Activated CD4-positive, alpha-beta T cell treated with anti-CD3 and anti-CD28 coated beads, Interleukin-2, amount 50 U/mL, for 4 hours (primary cell): ENCODE measurements at regions not wholly inside any gene's neighbourhood (a gene's known extent, or its start where the extent isn't known, plus 50 kb on each side); places are given as distances from the start of the nearest gene placed in this dataset.
"Not testable (repeated sequence)": the region's sequence is repeated elsewhere in the genome, so short reads cannot be mapped to it uniquely, and the experiment has no call there.

ENCODE experiments used
- DNase-seq, 2 experiments: peaks; one replicate each; pipeline ENCODE4 v3.0.0-alpha.2; 2020

DNA sequence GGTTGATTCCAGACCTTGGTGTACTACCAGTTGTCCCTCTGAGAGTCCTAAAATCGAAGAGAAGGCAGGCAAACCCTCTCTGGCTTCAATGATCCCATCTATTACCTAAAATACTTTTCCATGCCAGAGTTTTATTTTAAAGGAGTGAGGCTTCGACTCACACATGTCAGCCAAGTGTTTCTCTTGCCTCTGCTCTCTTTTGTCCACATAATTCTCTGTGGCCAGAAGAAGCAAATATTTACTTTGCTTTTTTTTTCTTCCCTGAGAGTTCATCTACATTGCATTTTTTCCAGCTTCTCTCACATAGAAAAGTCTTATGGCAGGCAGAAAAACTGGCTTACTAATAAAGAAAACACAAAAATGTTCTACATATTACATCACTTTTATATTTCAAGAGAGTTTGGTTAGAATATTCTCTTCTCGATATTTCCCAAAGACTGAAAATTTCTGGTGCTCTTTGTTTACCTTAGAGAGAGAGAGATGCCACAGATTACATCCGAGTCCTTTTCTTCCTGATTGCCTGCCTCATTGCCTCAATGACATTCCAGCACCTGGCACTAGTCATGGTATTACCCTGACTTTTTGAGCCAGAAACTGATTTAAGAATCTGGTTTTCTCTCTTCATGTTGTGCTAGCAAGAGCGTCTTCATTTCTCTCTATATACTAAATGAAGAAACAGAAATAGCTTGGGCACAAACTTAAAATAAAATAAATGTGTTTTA is 170.3 kb upstream of the FAM174A start:
- not testable (repeated sequence) for DNase-seq

DNA sequence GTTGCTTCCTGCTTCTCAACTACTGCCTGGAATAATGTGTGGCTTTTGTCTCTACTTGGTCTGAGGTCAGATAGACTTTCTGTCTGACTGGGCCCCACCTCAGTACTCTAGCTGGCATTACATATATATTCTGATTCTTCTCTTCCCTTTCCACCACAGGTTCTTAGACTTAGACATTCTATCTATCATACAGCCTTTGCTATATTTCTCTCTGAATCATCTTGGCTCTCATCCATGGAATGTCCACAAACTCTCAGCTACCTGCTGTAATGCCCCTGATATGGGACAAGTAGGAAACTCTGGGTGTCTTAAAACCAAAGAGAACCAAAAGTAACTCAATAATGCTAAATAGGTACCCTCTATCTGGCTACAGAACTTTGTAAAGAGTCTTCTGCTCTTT is 170.8 kb upstream of the FAM174A start:
- DNase-seq = not testable (repeated sequence)

DNA sequence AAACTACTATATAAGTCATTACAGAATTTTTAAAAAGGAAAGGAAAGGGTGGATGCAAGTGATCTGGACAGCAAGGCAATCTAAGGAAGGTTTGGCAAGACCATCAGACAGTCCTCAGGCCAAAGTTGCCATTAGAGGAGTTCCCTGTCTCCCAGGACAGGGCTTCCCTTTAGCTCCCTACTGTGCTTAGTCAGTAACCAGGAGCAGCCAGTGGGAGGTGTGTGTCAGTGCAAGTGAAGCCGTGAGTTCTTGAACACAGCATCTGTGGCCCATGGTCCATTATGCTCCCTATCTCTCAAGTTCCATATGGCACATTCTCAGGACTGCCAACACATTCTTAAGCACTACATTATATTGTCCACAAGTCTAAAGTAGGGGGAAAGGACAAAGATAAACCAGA is 175.2 kb upstream of the FAM174A start:
- not testable (repeated sequence) for DNase-seq

DNA sequence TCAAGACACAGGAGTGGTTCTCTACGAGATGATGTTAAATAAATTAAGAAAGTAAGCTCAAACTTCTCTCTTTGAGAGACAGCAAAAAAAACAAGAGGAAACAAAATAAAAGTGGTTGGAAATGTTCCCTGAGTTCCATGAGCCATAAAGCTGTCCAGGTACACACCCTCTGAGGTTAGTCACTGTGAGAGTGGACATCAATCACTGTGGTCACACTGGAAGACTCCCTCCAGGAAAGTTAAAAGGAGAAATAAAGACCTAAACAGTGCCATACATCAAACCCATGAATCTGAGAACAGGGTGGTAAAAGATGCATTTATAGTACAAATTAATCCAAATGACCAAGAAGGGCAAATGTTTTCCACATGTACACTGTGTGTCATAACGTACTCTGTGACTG is 188.9 kb upstream of the FAM174A start:
- not testable (repeated sequence) for DNase-seq

DNA sequence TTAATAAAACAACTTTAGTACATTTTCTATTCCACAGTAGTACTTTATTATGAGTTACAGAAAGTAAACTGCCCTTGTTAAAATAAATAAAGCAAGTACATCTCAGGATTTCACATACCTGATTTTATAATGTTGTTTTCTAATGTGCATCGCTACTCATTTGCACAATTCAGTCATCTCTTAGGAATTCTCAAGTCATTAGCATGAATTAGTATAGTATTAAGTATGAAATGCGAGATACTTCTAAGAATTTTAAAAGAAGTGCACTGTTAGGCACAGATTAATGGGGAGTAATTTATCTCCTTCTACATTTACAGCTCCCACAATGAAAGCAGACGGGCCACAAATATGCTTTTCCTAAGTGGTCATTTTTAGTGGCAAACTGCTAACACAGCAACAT is 193.7 kb upstream of the FAM174A start:
- not testable (repeated sequence) for DNase-seq

DNA sequence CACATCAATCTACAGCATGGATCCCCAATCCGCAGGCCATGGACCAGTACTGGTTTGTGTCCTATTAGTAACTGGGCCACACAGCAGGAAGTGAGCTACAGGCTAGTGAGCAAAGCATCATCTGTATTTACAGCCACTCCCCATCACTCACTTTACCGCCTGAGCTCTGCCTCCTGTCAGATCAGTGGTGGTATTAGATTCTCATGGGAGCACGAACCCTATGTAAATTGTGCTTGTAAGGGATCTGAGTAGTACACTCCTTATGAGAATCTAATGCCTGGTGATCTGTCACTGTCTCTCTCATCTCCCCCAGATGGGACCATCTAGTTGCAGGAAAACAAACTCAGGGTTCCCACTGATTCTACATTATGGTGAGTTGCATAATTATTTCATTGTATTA is 212.7 kb upstream of the FAM174A start:
- DNase-seq = no peak

DNA sequence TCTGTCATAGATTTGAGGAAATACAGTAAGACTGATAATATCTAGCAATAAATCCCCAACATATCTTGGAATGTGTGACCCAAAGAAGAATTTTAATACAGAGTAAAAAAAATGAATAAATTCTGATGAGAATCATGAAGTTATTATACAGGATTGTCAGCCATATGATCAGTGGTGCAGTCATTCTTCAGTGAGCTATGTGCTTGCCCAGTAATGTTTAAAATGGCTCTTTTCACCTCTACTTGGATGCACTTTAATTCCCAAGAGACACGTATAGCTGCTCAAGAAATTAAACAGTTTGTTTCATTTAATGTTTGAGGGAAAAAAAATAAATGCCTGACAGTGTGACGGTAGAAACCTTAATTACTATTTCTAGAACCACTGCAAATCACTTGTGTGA is 215.3 kb upstream of the FAM174A start:
- DNase-seq = no peak

DNA sequence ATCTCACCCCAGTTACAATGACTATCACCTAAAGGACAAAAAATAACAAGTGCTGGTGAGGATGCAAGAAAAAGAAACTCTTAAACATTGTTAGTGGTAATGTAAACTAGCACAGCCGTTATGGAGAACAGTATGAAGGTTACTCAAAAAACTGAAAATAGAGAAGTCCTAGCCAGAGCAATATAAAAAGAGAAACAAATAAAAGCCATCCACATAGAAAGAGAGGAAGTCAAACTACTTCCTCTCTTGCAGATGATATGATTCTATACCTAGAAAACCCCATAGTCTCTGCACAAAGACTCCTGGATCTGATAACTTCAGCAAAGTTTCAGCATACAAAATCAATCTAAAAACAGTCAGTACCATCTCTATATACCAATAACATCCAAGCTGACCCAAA is 221.5 kb upstream of the FAM174A start:
- DNase-seq = no peak

DNA sequence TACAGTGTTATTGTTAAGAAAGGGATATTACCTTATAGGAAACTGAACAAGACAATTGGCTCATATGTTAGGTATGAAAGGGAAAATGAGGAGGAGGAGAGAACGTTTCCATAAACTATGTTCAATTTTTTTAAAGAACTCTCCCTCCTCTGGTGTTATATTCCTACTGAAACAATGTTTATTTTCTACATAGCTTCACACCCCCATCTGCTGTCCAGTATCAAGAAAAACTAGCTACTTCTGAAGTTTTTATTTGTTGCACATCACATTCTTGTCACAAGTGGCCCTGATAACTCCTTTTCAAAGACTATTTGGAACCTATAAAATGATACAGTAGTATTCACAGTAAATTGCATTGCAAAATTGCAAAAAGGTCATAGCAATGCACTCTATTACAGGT is 223.4 kb upstream of the FAM174A start:
- no peak for DNase-seq

DNA sequence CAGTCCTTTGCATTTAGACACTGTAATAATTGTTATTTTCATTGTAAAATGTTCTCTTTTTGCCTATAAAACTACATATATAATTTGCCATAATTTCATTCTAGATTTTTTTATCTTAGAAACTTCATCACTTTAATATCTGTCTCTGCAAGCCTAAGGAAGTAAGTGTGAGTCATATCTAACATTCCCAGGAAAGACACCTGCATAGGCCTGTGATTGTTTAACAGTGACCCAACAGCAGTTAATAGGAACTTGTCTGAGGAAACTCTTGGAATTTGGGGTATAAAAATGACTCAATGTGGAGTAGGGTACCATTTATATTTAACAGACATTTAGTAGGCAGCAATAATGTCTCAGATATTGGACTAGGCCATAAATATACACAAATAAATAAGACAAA is 229.2 kb upstream of the FAM174A start:
- DNase-seq = no peak

DNA sequence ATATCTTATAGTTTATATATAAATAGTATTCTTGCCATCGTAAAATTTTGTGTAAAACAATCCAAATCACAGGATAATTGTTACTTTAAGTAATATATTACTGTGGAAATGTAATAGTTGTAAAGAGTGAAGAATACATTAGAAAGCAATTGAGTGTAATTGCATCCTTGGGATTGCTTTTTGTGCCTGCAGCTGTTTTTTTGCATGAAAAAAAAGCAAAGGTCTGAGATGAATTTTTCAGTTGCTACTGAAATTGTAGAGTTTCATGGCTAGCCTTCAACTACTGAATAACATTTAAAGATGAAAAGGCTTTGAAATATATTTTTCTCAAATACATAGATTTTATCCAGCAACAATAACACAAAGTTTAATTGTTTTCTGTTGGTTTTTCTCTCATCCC is 232.0 kb upstream of the FAM174A start:
- DNase-seq = no peak

DNA sequence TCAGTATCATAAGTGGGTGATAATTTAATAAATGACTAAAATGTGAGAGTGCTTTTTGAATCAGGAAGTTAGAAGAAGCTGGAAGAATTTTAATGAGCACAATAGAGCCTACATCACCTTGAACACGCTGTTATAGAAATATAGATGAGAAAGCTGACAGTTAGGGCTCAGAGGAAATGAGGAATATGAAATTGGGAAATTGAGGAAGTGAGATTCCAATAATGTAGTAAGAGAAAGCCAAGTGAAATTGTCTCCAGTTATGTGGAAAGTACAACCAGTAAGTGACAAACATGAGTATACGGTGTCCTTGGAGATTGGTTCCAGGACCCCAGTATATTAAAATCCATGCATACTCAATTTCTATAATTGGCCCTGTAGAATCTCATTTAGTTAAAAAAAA is 235.9 kb upstream of the FAM174A start:
- no peak for DNase-seq

DNA sequence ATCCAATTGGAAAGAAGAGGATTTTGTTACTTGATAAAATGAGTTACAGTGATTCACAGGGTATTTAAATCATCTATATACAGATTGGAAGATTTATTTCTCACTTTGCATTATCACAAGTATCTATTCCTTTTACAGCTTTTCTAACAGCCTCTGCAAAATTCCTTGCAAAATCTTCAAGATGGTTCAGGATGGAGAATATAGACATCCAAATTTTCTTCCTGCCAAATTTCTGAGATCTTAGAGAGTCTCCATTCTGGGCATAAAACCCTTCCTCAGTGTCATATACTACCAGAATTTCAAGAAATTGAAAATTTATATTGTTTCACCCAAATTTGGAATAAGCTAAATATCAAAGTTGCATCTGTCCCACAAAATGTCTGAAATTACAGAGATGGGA is 259.1 kb upstream of the FAM174A start:
- DNase-seq = no peak

DNA sequence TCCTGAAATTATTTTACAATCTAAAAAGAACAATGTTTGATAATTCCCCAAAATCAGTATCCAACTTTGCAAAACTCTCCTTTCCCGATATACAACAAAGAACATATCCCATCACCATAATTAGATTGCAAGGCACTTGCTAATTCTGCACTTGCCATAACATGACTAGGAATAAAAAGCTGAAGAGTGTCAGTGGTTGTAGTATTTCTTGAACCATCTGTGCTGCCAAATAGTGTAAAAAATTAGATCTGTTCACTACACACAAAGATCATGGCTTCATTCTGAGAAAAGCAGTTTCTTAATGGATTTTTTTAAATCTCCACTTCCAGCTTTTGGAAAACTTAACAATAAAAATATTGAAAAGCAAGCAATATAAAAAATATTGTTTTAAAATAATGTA is 259.5 kb upstream of the FAM174A start:
- DNase-seq = no peak

DNA sequence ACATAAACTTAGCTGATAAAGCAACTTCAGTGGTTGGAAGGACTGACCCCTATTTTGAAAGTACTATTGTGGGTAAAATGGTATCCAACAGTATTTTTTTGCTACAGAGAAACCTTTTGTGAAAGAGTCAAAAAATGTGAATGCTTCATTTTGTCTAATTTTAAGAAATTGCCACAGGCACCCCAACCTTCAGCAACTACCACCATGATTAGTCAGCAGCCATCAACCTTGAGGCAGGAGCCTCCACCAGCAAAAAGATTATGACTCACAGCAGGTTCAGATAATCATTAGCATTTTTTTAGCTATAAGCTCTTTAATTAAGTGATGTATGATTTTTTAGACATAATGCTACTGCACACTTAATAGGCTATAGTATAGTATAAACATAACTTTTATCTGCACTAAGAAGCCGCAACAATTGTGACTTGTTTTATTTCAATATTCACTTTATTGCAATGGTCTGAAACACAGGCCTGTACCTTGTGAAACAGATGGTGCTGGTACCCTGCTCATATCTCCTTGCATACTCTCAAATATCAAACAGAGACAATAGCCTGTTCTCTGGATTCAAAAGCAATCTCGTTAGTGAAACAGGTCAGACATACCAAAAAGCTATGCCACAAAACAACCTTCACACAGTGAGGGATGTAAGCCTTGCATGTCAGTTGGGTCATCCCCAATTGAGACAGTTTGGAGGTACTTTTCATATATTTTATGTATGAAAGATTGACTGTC is 261.2 kb upstream of the FAM174A start:
- no peak for DNase-seq

DNA sequence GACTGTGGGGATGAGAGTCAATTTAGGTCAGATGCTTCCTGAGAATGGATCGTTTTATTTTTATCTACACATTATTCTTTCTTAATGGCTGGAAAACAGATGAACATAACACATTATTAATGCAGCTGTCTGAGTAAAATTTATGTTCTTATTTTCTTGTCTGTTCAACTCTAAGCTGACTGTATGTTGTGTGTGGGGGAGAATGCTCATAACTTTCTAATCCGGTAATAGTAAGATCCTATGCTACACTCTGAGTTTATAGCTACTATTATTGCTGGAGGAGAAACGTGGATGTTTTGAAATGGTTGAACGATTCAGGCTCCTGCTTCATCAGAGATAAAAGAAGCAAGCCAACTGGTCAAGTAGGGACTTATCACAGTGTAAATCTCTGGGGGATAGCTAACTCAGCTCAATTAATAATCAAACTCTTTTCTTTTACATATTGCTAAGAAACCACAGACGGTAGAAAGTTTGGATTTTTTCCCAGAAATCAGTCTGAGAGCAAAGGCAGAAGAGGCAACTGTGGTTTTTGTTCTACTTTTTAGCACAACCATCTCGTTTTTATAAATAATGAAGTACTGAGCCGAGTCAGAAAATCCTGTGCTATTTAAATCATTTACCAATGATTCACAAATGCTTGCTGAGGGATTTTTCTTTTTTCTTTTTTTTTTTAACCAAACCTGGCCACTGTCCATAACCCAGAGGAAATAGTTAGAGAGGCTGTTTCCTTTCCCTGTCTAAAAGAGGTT is 265.0 kb upstream of the FAM174A start:
- DNase-seq = no peak

DNA sequence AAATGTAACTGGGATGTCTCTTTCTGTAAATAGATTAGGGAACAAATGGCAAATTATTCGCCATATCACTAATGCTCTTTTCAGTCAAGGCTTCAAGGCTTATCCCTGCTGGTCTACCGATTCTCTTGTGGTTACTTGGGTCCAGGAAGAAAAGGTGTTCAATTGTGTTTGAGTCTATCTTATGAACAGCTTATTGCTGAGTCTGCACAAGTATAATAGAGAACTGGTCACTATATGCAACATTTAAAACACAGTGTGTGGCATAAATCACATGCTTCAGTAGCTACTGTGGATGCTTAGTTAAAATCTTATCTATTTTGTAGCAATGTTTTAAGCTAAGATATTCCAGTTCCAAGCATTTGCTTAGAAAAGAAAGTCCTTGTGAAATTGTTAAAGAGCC is 274.2 kb upstream of the FAM174A start:
- DNase-seq = no peak

DNA sequence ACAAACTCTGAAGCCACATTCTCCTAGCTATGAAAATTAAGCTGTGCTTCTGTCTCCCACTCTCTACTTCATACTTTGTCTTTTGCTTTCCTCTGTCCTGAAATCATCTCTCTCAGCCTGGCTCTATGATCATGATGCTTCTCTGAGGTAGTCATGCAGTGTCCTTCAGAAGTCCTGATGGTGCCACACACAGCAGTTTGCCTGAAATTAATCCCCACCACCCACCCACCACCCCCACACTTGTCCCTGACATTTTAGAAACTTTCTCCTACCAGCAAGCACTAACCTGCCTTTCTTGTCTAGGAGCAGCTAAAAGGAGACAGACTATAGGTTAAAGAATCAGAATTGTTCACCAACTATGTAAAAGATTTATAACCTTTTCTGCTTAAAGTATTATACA is 282.2 kb upstream of the FAM174A start:
- DNase-seq = no peak

DNA sequence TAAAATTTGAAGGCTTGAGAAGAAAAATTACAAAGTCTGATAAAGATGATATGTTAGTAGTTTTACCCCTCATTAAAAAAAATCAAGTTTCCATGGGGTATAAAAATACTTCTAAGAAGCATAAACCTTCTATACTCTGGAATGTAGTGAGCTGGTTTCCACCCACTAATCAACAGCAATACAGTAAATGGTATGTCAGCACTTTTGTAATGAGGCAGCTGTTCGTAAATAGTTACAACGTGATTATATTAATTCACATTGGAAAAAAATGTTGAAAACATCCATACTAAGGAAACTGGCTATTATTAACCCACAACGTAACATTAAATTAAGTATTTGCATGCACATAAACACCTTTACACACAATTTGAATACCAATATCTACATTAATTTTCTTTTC is 283.1 kb upstream of the FAM174A start:
- DNase-seq = no peak

DNA sequence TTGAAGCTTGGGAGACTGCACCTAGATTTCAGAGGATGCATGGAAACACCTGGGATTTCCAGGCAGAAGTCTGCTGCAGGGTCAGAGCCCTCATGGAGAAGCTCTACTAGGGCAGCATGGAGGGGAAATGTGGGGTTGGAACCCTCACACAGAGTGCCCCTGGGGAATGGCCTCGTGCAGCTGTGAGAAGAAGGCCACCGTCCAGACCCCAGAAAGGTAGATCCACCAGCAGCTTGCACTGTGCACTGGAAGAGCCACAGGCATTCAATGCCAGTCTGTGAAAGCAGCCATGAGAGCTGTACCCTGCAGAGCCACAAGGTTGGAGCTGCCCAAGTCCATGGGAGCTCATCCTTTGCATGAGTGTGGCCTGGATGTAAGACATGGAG is 285.3 kb upstream of the FAM174A start:
- no peak for DNase-seq

DNA sequence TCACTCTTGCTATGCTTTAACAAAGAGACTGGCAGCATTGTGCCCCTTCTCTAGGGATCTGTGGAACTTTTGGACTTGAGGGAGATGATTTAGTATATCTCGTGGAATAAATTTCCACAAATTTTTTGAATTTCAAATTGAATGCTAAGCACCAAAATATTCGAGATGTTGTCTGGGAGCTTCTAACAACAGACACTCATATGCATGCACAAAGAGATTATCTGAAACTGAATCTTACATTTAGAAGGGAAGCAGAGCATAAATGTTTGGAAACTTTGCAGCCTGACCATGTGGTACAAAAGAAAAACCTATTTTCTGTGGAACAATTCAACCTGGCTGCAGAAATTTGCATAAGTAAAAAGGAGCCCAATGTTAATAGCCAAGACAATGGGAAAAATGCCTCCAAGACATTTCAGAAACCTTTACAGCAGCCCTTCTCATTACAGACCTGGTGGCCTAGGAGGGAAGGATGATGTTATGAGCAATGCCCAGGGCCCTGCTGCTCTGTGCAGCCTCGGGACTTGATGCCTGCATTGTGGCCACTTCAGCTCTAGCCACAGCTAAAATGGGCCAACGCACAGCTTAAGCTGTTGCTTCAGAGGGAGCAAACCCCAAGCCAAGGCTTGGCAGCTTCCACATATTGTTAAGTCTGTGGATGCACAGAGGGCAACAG is 285.8 kb upstream of the FAM174A start:
- DNase-seq = no peak

DNA sequence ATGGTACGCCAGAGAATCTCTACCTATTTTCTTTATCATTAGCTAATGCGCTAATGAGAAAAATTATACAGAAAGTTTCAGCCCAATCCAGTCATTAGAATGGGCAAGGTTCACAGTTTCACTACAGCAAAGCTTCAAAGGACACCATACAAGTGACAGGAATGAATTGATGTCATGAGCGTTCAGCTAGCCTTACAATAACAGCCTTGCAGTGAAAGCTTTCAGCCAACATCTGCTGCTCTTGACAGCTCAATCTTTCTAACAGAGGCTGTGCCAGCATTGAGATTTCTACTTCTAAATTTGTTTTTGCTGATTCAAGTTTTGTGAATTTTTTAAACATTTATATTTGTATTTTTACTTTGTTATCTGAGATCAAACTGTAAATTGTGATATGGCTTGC is 302.4 kb upstream of the FAM174A start:
- no peak for DNase-seq

DNA sequence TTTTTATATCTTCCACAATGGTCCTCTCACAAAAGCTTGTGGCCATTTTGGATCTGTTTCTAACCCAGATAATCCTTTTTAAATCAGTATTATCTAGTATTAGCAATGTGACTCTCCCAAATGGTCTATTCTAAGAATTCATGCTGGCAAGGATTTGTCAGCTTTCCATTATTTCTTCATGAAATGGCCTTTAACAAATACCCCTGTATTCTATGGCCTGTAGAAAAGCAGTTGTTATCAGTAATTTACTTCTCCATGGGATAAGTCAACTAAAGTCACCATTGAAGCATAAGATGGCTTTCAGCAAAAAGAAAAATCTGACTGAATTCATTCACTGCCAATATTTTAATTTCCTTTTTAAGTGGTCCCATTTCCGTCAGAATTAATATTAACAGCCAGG is 346.4 kb upstream of the FAM174A start:
- DNase-seq = no peak

DNA sequence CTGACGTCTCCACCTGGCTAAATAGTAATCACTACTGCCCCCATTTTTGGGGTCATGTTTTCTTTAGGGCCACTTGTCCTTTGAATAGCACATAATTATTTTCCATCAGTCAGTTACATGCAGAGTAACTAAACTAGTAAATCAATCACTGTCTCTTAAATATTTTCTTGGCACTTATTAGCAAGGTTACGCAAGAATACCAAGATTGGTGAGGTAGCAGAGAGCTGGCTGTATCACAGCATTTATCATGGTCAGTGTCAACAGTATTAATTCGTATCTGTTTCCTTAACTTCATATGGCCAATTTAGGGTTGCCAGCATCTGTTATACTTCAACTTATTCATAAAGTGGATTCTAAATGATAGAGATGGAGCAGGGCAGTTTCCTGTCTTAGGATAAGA is 346.8 kb upstream of the FAM174A start:
- DNase-seq = no peak
